ENCODE measurements at regions not wholly inside any gene's neighbourhood (a gene's known extent, or its start where the extent isn't known, plus 50 kb on each side); places are given as distances from the start of the nearest gene placed in this dataset.

DNA sequence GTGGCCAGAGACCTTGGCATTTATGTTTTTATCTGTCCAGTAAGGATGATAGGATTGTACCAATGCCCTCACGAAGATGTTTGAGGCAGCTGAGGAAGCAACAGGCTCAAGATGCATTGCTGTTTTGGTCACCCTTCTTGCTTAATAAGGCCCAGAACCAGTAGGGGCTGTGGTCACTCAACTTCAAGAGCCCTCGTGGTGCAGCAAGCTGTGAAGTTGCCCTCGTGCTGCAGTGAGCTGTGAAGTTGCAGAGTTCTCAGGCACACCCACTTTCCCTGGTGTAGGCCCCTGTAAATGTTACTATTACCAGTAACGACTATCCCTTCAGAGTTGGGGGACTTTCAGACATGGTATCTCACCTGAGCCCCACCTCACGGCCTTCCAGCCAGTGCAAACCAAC lies 207.6 kb upstream of the LYZL1 start:
- TF ChIP-seq PRDM6 (tag by site-specific recombination; IDR thresholded peaks at IDR 0.05): no peak
- TF ChIP-seq ZFP3 (tag by site-specific recombination; IDR thresholded peaks at IDR 0.05; ENCODE audit: low read depth): no peak
- TF ChIP-seq EGR2 (tag by site-specific recombination; IDR thresholded peaks at IDR 0.05; ENCODE audit: low read depth): no peak
- TF ChIP-seq, protein P1, sequence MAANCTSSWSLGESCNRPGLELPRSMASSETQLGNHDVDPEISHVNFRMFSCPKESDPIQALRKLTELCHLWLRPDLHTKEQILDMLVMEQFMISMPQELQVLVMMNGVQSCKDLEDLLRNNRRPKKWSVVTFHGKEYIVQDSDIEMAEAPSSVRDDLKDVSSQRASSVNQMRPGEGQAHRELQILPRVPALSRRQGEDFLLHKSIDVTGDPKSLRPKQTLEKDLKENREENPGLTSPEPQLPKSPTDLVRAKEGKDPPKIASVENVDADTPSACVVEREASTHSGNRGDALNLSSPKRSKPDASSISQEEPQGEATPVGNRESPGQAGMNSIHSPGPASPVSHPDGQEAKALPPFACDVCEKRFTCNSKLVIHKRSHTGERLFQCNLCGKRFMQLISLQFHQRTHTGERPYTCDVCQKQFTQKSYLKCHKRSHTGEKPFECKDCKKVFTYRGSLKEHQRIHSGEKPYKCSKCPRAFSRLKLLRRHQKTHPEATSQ (tag by site-specific recombination; IDR thresholded peaks at IDR 0.05): no peak
- no peak for TF ChIP-seq CTCF (tag by site-specific recombination; IDR thresholded peaks at IDR 0.05)
- no peak for TF ChIP-seq ZNF585B (tag by site-specific recombination; IDR thresholded peaks at IDR 0.05)
- no peak for TF ChIP-seq ZNF624 (tag by site-specific recombination; IDR thresholded peaks at IDR 0.05)
- TF ChIP-seq ZNF366 (tag by site-specific recombination; conservative IDR thresholded peaks at IDR 0.05): no peak
- TF ChIP-seq TRIM28 (IDR thresholded peaks at IDR 0.05; ENCODE audit: borderline replicate concordance, low read length): no peak
- no peak for TF ChIP-seq ZNF132 (tag by site-specific recombination; IDR thresholded peaks at IDR 0.05; ENCODE audit: borderline replicate concordance)
- no peak for TF ChIP-seq ZNF184 (tag by site-specific recombination; IDR thresholded peaks at IDR 0.05)
- no peak for TF ChIP-seq ZNF843 (tag by site-specific recombination; IDR thresholded peaks at IDR 0.05)
